ENCODE measurements at regions not wholly inside any gene's neighbourhood (a gene's known extent, or its start where the extent isn't known, plus 50 kb on each side); places are given as distances from the start of the nearest gene placed in this dataset.

DNA sequence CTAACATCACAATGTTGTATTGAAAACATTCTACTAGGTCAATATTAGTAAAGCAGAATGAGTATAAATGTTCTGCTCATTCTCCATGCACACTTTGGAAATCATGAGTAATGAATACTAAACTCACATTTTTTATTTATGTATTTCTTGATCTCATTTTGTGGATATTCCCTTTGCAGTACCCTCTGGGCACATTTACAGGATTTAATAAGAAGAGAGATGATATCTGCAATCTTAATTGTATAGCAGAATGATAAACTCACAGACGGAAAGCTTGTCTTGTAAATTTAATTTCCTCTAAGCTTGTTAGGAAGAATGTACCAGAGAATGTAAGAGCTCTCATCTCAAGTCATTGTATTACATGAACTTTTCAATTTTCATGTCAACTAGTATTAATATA, 1279.7 kb downstream of the PCDH7 start:
- no peak for DNase-seq

DNA sequence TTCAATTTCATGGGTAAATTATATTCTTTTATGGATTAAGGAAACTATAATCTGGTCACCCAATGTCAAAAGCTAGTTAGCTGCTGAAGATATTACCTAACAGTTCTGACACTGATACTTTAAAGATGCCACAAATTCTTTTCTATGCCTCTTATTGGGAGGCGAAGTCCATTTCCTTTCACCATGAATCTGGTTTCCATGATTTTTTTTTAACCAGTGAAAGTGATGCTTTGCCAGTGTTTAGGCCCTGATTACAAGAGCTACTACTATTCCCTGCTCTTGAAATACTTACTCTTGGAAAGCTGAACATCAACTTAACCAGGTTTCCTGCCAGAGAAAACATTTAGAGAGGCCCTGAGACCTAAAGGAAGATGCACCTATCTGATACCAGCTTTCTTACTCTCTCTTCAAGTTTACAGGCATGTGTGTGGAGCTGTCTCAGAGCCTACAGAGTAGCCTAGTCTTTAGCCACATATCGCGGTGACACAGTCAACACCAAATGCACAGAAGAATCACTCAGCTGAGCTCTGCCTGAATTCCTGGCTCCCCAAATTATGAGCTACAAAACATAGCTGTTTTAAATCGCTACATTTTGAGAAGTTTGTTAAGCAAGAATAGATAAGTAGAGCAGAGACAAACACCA, 1280.8 kb downstream of the PCDH7 start:
- no peak for DNase-seq

DNA sequence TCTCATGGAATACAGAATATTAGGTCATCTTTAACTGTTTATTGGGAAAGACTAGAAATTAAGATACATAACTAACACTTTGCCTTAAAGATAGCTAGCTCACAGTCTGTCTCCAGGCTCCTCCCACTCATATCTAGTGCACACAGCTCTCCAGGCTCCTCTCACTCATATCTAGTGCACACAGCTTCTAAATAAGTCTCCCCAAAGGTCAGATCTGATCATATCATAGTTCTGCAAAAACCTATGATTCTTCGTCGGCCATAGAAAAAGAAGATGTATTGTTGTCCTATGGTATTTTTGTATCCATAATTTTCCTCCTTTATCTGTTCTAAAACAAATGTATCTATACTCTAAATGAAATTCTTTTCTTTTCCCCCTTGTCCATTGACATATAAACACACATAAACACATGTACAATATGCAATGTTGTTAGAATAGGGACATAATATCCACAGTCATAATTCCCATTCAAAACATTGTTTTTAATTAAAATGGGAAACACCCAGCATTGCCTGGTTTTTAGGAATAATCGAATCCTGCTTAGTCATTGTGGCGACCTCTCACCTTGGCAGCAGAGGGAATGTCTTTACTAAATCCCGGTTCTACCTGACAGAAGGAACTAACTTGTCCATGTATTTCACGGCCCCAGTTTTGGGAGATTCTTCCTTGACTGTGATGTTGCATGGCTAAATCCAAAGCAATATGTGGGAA, 1282.0 kb downstream of the PCDH7 start:
- no peak for DNase-seq

DNA sequence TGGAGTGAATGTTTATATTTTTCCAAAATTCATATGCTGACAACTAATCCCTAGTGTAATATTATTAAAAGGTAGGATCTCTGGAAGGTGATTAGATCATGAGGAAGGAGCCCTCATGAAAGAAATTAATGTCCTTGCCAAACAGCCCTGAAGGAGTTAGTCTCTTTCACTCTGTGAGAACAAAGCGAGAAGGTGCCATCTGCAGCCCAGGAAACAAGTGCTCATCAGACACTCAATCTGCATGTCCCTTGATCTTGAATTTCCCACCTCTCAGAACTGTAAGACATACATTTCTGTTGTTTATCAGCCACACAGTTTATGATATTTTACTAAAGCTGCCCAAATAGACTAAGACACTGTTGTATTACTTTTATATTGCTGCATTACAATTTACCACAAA, 1283.4 kb downstream of the PCDH7 start:
- no peak for DNase-seq

DNA sequence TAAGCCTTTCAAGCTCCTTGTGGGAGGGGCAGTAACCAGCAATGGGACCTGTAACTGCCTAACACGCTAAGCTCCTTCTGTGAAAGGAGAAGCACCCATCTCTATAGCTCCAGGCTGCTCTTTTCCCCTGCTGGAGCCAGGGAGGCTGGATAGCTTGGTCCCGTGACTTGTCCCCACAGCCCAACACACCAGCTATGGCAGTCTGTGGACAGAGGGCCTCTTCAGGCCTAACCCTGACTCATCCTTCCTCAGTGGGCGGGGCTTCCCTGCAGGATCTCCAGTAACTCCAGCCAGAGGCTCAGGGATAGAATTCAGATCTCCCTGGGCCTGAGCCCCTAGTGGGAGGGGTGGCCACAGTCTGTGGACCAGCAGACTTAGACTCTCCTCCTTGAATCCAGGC, 1290.1 kb downstream of the PCDH7 start:
- no peak for DNase-seq

DNA sequence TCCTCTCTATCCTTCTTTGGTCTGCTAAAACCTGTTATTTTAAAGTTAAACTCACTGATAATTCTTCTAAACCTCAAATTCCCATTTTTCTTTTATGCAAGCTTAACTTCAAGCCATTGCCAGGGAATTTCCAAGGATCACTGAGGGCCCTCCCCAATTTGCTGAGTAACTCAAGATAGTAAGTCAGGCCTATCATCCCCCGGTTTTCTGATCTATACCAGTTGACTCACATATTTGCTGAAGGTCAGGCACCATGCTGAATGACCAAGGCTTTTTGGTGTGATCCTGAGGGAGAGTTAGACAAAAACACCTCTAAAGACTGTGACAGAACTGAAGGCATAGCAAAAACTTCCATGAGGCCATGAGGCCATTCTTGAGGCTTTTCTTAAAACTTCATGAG, 1301.9 kb downstream of the PCDH7 start:
- DNase-seq = no peak

DNA sequence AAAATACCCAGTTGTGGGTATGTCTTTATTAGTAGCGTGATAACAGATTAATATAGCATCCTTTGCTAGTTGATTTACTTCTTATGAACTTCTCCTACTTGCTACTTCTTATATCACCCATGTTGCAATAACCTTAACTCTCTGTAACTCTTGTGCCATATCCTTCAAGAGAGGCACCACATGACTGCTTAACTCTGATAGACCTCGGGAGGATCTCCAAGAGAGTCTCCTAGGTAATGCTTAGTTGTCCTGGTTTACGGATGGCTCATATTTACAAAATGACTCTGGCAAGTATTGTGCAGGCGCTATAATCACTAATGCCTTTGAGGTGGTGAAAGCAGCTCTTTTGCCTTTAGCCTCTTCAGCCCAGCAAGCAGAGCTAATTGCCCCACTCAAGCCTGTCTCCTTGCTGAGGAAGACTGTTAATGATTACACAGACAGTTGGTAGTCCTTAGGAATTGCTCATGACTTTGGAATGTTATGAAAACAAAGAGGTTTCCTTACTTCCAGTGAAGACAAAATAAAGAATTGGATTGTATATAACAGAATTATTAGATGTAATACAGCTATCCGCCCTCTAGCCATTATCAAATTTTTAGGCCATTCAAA, 1305.8 kb downstream of the PCDH7 start:
- no peak for DNase-seq

DNA sequence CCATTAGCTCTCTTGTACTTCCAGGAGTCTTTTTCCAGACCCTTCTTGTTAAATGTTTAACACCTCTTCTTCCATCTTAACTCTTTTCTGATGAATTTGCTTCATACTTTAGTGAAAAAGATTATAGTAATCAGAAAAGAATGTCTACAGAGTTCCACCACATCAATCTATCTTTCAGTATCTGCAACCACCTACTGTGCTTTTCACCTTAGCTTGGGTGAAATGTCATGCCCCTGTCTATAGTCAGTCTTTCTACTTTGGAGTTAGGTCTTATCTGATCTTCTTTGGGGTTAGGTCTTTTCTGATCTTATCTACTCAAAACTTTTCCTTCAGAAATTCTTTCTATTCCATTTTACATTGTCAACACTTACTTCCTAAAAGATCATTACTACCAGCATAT, 1310.2 kb downstream of the PCDH7 start:
- no peak for DNase-seq

DNA sequence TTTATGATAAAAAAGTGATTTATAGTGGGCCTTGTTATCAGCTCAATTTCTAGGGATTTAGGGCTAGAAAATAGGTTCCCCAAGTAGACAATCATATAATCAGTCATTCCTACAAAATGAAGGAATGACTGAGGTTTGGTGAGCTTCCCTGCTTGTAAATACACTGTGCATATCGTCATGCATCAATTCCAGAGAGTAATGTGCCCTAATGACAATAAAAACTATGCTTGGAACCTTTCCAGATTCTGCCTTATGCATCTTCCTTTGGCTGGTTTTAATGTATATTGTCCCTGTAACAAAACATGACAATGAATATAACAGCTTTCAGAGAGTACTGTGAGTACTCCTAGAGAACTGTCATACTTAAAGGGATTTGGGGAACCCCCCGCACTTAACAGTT, 1310.9 kb downstream of the PCDH7 start:
- DNase-seq = no peak

DNA sequence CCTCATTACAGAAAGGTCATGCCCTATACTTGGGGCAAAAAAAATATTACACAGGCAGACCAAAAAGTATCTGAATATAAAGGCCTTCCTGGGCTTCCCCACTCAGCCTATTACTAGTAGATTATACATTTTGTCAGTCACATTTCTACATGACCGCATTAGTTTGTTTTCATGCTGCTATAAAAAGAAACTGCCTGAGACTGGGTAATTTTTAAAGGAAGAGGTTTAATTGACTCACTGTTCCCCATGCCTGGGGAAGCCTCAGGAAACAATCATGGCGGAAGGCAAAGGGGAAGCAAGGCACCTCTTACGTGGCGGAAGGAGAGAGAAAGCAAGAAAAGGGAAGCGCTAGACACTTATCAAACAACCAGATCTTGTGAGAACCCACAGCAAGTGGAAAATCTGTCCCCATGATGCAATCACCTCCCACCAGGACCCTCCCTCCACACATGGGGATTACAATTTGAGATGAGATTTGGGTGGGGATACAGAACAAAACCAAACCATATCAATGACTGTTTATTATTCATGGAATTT, 1312.0 kb downstream of the PCDH7 start:
- no peak for DNase-seq

DNA sequence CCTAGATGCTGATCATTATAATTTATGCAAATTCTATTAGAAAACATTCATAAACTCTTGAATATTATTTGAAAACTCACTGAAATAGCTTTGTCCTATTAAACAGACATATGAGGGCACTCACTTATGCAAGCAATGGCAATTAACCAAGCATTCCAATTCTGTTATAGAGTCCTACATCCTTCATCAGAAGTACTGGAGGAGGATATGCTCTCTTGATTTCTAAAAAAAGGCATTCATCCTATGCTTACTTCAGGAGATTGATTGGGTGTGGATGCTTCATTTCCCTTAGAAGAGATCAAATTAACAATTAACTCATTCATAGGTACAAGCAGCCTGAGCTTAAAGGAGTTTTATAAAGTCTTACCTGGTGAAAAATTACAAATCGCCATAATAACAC, 1317.2 kb downstream of the PCDH7 start:
- DNase-seq = no peak

DNA sequence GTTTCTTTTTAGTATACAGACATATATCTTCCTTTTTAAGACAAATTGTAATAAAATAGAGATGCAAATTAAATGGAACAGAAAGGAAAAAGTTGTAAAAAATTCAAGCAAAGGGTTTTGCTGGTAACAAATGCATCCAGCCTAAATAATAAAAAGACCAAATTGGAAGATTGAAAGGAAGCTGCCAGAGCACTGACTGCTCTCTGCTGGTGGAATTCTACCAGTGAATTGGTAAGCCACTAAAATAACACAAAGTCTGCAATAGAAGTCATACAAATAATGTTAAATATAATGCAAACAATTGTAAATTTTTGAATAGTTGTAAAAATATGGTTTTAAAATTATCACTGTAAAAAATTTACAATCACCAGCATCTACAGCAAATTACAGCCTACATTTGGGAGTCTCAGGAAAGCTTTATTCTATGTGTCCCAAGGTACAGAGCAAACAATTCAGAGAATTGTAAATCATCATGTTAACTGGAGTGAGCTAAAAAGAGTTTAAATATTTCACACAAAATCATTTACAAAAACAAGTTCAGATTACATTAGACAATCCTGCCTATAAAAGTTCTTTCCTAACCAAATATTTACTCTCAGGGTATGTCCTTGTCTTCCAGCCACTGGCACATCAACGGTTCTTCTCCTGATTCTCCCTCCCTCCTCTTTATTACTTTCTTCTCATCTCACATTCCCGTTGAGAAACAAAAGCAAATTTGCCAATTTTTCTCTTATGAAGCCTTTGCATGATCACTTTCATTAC, 1322.5 kb downstream of the PCDH7 start:
- DNase-seq = no peak

DNA sequence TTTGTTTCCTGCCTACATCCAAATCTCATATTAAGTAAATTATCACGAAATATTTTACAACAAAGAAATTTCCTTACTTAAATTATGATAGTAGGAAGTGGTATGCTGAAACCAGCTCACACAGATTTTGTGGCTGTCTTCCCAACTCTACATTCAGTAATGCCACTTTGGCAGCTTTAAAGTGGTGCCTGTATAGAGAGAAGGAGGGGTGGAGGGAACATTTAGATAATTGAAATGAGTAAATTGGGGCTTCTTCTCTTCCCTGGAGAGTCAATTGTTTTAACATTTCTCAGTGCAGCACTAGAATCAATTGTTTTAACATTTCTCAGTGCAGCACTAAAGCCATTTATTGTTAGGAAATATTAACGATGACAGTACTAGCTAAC, 1323.1 kb downstream of the PCDH7 start:
- DNase-seq = no peak

DNA sequence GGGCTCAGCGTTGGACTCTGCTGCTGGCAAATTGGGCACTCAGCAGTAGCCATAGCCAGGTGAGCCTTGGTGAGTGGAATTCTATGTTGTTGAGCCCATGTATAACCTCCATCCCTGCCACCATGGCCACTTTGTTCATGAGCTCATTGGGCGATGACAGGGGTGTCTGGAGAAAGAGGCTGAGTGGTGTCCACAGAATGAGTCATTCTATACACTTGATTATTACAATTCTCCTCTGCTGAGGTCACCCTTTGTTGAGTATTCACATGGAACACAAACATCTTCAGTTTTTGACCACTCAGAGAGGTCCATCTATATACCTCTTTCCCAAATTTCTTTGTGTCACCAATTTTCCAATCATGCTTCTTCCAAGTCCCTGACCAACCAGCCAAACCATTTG, 1341.7 kb downstream of the PCDH7 start:
- no peak for DNase-seq

DNA sequence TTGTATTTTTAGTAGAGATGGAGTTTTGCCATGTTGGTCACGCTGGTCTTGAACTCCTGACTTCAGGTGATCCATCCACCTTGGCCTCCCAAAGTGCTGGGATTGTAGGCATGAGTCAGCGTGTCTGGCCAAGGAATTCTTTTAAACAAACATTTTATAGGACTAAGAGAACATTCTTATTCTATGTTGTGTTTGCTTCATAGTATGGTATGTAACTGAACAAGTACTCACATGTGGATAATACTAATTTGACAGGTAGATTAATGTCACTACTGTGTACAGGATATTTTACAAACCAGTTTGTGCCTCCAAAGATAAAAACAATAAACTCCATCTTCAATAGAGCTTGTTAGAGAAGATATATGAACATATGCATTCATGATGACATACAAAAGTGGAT, 1353.4 kb downstream of the PCDH7 start:
- DNase-seq = no peak

DNA sequence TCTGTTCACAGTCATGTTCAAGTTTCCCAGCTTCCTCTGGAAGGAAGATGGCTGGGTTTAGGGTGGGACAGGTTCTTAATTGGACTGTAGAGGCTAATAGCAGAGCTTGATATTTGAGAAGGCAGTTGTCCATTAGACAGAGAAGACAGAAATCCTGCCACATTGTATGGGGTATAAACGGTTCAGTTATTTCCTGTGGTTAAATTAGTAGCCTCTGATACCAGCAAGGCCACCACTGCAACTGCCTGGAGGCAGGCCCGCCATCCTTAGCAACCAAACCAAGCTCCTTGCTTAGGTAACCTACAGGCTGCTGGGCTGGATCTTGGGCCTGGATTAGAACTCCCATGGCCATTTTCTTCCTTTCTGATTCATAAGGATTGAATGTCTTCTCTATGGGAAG, 1367.0 kb downstream of the PCDH7 start:
- DNase-seq = no peak

DNA sequence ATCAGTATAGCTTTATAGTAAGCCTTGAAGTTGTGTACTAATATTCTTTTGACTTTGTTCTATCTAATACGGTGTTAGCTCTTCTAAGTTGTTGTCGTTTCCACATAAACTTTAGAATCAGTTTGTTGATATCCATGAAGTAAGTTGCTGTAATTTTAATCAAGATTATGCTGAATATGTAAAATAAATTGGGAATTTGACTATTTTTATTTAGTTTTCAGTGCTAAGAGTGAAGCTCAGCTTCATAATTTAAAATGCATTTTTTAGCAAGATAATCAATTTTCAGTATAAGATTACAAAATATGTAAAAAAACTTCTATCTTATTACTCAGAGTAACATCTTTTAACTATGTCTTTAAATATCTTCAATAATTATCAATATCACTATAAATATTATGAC, 1374.8 kb downstream of the PCDH7 start:
- no peak for DNase-seq

DNA sequence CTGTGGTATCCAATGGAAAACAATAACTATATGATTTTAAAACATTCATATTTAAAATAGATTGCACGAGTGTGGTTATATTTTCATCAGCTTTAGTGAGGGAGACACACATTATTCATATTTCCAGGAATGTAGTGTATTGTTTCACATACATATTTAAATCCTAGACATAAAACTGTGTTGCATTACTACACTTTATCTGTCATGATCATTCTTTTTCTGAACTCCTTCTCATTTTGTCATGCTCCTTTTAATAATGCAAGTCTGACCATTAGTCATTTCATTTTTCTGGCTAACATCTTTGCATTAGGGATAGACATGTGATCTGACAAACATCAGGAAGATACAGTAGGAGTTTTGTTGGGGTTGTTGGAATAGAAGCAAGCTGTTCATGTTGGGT, 1382.7 kb downstream of the PCDH7 start:
- no peak for DNase-seq

DNA sequence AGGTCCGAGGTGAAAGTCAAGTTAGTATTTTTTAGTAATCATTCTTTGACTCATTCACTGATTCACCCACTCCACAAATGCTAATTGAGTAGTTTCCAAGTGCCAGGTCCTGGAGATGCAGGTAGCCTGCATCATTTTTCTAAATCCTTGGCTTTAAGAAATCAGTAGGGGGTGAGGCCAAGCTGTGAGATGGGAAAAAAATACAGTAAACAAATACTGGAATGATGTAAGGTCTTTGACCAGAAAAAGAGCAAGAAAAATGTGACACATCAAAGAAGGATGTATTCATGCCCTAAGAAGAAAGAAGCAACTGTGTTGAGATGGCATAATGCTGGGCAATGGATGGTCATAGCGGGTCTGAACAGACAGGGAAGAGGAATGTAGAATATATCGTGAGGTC, 1386.6 kb downstream of the PCDH7 start:
- DNase-seq = no peak

DNA sequence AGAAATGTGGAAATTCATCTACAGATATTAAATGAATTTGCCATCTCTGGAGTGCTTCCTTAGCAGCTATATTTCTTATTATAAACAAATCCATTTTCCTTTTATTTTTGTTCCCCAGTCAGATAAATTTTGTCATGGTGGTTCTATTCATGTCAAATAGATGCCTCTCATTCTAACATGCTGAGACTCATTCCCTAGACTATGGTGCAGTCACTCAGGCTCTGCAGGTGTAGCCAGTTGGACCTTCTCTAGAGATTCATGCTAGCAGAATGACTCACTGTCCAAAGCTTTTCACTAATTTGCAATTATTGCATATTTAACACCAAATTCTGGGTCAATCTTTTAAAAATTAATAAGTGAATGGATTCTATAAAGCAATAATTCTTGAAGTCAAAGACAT, 1392.7 kb downstream of the PCDH7 start:
- DNase-seq = no peak

DNA sequence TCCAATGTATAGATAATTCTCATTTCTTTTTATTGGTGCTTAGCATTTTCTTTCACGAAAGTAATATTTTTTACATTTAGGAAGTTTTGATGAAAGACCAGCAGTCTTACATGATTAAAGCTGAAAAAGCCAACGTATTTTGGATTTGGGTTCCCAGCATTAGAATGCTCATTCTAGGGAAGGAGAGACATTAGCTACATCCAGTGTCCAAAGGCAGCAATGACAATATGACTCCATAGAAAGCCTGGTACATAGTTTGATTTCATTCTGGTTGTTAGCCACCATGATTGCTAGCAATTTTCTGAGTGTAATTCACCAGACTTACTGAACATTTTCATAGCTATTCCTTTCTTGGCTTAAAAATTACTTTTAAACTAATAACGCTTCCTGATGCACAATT, 1397.5 kb downstream of the PCDH7 start:
- DNase-seq = no peak

DNA sequence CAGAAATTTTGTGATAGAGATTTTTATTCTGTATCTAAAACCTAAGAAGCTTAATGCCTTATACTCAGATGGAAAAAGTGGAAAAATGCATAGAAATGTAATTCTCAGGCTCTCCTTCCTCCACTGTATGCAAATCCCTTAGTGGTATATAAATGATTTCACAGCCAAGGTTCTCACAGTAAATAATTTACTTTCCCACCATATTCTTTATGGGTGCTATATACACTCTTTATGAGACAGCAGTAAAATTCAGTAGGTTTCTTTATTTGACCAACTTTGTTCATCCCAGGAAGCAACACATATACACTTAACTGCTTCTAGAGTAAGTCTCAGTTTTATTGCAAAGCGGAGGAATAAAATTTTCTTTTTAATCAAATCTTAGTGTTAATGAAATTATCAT, 1399.7 kb downstream of the PCDH7 start:
- no peak for DNase-seq

DNA sequence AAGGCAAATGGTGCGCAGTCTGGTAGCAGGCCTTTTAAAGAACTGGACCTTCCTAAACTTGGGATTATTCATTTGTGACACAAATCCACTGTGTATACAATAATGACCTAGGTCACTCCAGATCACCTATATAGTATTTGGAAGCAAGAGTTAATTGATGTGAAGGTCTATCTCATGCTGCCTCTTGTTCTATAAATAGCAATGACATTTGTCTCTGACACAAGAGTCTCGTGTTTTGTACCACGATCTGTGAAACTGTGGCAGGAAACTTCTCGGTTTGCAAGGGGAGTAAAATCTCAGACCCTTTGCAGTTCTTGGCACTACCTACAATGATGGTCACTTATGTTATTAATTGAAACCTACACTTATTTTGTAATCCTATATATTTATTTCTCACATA, 1408.4 kb downstream of the PCDH7 start:
- DNase-seq = no peak

DNA sequence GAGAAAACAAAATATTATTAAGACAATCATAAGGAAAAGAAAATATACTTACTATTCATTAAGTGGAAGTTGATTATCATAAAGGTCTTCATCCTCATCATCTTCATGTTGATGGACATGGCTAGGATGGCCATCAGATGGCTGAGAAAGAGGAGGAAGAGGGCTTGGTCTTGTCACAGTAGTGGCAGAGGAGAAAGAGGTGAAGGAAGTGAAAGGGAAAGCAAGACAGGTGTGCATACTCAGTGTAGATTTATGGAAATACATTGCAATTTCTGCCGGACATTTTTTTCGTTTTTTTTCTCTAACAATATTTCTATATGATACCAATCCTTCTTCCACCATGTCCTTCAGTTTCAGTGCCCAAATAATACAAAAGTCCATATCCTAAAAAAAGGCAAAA, 1409.8 kb downstream of the PCDH7 start:
- DNase-seq = no peak
